ENCODE measurements at regions not wholly inside any gene's neighbourhood (a gene's known extent, or its start where the extent isn't known, plus 50 kb on each side); places are given as distances from the start of the nearest gene placed in this dataset.
A peak's percentile ranks its signal among the peaks of the same experiment; 100 is the strongest.

DNA sequence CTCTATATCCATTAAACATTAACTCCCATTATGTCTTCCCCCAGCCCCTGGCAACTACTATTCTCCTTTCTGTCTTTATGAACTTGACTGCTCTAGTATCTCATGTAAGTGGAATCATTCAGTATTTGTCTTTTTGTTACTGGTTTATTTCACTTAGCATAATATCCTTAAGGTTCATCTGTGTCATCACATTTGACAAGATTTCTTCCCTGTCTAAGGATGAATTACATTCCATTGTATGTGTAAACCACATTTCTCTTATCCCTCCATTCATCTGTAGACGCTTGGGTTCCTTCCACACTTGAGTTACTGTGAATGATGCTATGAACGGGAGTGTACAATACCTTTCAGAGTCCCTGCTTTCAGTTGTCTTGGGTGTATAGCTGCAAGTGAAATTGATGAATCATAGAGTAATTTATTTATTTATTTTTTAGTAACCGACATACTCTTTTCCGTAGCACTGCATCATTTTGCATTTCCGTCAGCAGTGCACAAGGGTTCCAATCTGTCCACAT, 399.7 kb upstream of the RBFOX1 start:
- DNase-seq (ENCODE audit: low read depth, low spot score): no peak

DNA sequence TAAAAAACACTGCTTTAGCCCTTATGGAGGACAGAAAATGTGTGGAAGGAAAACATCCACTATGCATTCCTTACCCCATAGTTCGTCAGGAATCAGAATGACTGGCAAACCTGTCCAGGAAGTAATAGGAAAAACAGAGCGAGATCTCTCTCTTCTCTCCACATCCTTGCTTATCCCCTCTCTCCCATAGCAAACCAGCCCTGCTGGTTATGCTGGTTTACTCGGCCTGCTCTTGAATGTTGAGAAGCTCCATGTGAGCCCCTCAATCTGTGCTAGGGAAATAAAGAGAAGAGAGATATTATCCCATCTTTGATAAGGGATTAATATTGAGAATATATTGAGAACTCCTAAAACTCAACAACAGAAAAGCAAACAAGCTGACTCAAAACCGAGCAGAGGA, 402.8 kb upstream of the RBFOX1 start:
- DNase-seq (ENCODE audit: low read depth, low spot score): no peak

DNA sequence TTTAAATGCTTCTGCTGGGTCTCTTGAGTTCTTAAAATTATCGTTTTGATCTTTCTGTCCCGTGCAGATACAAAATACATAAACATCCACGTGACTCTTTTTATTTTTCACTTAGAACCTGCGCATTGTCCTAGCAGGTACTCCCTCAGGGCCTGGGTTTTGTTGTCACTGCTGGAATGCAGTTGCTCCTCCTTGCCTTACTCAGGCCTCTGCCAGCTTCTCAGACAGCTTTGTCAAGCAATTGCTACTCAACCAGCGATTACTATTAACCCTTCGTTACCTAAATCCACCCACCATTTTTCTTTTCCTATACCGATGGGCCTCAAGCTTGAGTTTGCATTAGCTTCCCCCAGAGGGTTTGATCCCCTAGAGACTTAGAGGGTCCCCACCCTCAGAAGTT, 405.9 kb upstream of the RBFOX1 start:
- DNase-seq (ENCODE audit: low read depth, low spot score): no peak

GRCh38 chr16:6926341-6926740, 406.3 kb upstream of the RBFOX1 start:
- no peak for DNase-seq (ENCODE audit: low read depth, low spot score)

- no peak for DNase-seq (ENCODE audit: low read depth, low spot score)
These were observed 414.0 kb upstream of the RBFOX1 start for GRCh38 chr16:6918646-6919045.

DNA sequence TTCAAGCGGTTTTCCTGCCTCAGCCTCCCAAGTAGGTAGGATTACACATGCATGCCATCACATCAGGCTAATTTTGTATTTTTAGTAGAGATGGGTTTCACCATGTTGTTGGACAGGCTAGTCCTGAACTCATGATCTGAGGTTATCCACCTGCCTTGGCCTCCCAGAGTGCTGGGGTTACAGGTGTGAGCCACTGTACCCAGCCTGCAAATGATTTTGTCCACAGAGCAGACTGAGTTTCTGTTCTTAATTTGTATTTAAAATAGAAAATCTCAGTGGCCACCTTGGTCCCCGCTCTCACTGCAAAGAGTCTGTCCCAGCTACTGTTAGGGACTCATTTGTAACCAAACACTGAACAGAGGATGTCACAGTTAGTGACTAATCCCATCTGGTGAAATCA, 415.7 kb upstream of the RBFOX1 start:
- DNase-seq (ENCODE audit: low read depth, low spot score): no peak

- no peak for DNase-seq (ENCODE audit: low read depth, low spot score)
These were observed 419.1 kb upstream of the RBFOX1 start for GRCh38 chr16:6913566-6913965.

DNA sequence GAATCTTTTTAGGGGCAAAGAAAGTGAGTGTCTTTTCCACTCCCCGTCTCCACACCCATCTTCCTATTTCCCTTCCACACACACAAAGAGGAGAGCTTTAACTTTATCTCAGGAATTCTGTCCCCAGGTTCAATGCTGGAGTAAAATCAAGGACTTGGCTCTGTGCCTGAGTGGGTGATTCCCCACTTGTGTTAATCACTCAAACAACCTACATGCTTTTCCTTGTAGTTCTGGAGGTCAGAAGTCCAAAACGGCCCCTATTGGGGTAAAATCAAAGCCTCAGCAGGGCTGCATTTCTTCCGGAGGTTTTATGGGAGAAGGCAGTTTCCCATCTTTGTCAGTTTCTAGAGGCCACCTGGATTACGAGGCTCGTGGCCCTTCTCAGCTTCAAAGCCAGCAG, 422.3 kb upstream of the RBFOX1 start:
- no peak for DNase-seq (ENCODE audit: low read depth, low spot score)

DNA sequence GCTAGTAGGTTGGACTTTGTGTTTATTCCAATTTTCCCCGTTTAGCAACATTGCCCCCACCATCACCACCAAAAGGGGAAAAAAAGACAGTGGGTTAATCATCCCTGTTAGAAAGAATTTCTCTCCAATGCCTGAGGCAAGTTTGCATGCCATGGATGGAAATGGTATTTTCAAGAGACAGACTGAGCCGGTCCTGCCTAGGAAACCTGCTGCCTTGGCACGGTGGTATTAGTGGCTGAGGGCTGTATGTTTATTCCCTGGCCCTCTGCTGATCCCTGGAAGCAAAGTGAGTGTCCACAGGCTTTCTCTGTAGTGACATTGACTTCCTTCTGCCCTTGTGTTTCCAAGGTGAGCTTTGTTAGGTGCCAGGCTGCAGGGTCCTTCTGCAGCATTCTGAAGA, 427.0 kb upstream of the RBFOX1 start:
- DNase-seq (ENCODE audit: low read depth, low spot score): no peak

- DNase-seq (ENCODE audit: low read depth, low spot score): no peak
These were observed 429.0 kb upstream of the RBFOX1 start for GRCh38 chr16:6903671-6904070.

- no peak for DNase-seq (ENCODE audit: low read depth, low spot score)
These were observed 433.7 kb upstream of the RBFOX1 start for GRCh38 chr16:6898896-6899295.

DNA sequence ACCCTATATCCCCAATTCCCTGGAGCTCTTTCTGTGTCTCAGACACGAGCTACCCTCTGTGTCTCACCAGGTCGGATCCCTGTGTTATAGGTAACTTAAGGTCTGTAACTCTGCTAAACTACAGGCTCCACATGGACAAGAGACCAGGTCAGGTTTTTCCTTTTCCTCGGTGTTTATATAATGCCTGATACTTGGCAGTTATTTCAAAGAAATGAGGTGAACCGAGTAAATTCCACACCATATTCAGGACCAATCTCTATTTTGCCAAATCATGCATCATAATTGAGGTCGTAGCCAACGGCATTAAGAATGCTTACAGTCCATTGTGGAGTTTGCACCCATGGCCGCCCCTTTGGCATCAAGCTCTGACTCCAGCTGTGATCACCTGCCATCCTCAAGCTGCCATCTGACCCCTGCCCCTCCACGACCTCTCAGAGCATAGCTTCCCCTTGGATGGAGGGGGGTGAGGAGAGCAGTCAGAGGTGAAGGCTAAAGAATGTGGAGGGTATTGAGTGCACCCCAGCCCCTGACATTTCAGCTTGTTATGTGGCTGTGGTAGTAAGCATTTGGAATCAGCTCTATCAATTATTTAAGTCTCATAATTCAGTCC, 434.7 kb upstream of the RBFOX1 start:
- no peak for DNase-seq (ENCODE audit: low read depth, low spot score)

DNA sequence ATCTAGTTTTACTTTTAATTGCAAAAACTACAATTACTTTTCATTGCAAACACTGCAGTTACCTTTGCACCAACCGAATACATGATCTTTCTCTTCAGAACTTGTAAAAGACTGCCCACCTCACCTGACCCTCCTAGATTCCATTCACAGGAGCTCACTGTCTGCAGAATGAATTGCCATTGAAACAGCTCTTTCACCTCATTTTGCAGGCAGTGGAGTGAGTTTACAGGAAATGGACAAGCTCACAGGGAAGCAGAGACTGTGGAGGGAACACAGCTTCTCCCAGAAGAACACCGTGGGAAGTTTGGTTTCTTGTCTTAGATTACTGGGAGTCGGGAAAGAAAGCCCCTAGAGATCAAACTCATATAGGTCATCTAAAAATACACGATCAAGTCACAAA, 439.7 kb upstream of the RBFOX1 start:
- DNase-seq (ENCODE audit: low read depth, low spot score): no peak

DNA sequence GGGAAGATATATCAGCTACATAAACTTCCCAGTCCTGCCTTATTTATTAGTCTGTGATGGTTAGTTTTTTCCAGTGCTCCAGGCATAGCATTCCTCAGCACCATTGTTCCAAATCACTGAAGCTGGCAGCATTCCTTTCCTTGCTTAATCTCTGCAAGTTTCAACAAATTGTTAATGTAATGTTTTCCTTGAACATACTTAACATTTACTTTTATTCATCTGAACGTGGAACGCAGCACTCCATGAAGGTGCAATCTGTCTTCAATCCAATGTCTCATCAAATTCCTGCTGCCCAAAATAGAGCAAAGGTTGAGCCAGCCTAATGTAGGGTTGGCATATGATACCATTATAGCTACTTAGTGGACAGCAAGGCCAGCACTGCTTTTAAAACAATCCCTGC, 441.1 kb upstream of the RBFOX1 start:
- DNase-seq (ENCODE audit: low read depth, low spot score): peak; percentile 34

DNA sequence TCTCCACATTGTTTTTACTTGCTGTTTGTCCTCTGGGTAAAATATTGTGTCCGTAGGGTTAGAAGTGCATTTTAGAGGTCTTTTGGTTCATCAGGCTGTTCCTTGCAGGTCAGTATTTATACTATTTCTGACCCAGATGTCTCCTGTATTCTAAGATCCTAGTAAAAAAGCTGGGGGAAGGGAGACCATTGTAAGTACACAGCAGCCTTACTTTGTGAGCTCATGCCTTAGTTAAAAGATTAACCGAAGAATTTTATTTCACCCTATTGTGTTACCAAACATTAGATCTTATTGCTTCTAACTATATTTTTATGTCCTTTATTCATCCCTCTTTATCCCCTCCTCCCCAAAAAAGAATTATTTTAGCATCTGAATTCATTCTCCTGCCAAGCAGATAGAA, 444.1 kb upstream of the RBFOX1 start:
- DNase-seq (ENCODE audit: low read depth, low spot score): no peak

DNA sequence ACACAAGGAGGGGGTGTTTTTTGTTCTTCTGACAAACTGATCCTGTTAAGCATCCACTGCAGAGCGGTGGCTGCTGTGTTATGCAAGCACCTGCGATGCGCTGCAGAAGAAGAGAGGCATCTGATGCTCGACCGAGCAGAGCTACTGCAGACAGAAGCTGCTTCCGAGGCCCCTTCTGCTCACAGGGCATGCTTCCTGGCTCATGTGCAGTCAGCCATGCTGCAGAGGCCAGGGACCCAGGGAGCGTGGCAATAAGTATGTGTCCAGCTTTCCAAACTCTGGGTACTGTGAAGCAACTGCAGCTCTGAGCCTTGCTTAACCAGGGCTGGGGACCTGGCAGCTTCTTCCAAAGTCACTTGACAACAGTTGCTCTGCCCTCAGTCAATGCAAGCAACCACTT, 448.6 kb upstream of the RBFOX1 start:
- DNase-seq (ENCODE audit: low read depth, low spot score): no peak

- DNase-seq (ENCODE audit: low read depth, low spot score): no peak
These were observed 452.4 kb upstream of the RBFOX1 start for GRCh38 chr16:6880263-6880662.

GRCh38 chr16:6864671-6865070, 468.0 kb upstream of the RBFOX1 start:
- no peak for DNase-seq (ENCODE audit: low read depth, low spot score)

DNA sequence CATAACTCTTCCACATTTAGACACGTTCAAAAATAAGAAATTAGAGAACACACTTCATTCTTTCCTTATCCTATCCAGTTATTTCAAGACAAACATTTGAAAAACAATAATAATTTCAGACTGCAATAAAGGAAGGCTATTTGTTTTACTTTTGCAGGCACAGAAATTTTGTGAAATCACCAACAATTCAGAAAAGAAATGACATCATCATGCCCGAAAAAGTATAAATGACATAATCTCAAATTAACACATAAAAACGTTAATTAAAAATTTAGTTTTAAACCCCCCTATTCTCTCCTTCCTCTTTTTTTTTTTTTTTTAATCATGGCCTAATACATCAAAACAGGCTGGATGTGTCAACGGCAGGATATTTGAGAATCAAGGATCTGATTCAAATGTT, 468.4 kb upstream of the RBFOX1 start:
- no peak for DNase-seq (ENCODE audit: low read depth, low spot score)

DNA sequence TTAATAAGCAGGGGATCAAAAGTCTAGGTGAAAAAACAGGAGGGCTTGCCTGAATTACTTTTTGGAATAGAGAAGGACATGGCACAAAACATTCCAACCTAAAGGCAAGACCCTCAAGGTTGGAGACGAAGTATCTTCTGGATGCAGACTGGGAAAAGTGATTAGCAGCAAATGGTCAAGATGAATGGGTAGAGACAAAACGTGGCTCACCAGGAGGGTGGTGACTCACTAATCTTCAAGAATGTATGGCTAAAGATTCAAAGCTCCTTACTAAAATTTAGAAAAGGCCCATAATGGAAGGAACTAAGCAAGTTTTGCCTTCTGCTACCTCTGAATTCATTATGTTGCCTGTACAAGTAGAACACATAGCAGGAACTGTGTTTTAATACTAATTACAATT, 469.5 kb upstream of the RBFOX1 start:
- no peak for DNase-seq (ENCODE audit: low read depth, low spot score)

DNA sequence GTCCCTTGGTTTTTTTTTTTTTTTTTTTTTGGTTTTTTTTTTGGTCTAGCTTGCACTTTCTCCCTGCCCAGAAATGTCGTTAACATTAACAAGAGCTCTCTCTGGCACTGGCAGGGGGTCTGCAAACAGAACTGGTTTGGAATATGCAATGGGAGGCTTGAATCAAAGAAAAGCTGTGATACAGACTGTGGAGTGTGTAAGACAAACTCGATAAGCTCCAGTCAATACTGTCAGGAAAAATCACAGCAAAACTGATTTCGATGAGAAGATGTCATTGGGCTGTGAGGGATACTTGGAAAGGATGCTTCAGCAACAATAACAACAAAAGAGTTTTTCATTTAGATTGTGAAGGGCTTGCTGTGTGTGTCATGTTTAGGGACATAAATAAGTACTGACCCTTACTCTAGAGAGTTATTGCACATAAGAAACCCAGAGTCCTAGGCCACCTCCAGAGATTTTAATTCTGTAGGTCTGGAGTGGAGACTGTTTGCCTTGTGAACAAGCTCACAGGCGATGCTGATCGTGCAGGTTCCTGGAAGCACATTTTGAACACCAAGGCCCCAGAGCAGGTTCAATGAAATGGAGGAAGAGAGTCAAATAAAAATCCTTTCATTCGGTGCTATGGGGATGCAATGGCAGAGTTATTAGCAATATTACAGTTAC, 470.7 kb upstream of the RBFOX1 start:
- no peak for DNase-seq (ENCODE audit: low read depth, low spot score)

DNA sequence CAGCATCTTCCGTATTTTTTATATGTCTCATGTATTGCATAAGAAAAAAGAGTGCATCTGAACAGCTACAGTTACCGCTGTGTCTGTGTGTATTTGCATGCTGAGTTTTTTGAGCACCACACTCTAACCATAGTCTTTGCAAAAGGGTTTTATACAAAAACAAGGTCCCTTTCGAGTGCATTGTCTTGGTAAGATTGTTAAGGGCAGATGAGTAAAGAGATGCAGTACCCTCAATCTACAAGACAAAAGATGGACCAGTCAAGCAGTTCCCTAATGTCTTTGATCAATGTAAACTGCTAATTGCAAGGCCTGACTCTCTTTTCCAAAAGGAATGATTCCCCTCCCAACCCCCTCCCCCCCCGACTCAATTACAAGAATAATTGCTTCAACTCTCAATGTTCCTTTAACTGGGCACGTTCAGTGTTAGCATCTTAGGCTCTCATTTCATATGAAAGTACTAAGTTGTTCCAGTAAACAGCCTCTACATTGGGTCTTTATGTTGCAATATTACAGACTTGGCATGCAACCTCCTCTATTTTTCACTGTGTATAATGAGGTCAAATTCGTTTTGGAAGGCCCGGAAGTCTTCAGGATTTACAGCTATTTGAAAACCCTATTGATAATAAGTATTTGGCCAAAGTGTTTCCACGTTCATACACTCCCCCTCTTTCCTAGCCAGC, 471.4 kb upstream of the RBFOX1 start:
- no peak for DNase-seq (ENCODE audit: low read depth, low spot score)

- no peak for DNase-seq (ENCODE audit: low read depth, low spot score)
These were observed 475.1 kb upstream of the RBFOX1 start for GRCh38 chr16:6857575-6857974.
